ENCODE measurements at regions not wholly inside any gene's neighbourhood (a gene's known extent, or its start where the extent isn't known, plus 50 kb on each side); places are given as distances from the start of the nearest gene placed in this dataset.

DNA sequence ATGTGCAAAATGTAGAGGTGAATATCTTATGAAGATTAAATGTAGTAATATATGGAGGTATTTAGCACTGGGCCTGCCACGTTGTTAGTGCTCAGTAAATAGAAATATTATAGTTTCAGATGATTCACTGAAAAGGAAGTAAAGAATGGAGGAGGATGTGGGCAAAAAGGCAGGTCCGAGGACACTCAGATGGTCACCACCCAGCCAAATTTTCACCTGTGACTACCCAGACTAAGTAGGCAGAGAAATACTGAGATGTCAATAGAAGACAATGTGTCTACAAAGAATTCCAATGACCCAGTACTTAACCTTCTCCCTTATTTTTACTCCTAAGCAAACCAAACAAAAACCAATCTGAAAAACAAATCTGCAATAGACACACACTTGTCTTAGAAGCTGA is 70.3 kb upstream of the ATP10B start:
- no peaks in the 10 kb centered on the region for H3K27me3 ChIP-seq (replicated peaks in 1 of 7)
- no peaks in the 10 kb centered on the region for H3K4me1 ChIP-seq
- no peak overlapping the region for H3K27ac ChIP-seq
- H3K9me3 ChIP-seq: no peaks in the 10 kb centered on the region
- no peak overlapping the region for H3K4me3 ChIP-seq
- no peak for TF ChIP-seq POLR2A (IDR thresholded peaks at IDR 0.05)
- TF ChIP-seq, protein P1, sequence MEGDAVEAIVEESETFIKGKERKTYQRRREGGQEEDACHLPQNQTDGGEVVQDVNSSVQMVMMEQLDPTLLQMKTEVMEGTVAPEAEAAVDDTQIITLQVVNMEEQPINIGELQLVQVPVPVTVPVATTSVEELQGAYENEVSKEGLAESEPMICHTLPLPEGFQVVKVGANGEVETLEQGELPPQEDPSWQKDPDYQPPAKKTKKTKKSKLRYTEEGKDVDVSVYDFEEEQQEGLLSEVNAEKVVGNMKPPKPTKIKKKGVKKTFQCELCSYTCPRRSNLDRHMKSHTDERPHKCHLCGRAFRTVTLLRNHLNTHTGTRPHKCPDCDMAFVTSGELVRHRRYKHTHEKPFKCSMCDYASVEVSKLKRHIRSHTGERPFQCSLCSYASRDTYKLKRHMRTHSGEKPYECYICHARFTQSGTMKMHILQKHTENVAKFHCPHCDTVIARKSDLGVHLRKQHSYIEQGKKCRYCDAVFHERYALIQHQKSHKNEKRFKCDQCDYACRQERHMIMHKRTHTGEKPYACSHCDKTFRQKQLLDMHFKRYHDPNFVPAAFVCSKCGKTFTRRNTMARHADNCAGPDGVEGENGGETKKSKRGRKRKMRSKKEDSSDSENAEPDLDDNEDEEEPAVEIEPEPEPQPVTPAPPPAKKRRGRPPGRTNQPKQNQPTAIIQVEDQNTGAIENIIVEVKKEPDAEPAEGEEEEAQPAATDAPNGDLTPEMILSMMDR (IDR thresholded peaks at IDR 0.05 in 8 of 11, conservative IDR thresholded peaks at IDR 0.05 in 3 of 11): no peak
- no peak for TF ChIP-seq POLR2AphosphoS5 (IDR thresholded peaks at IDR 0.05)
- no peak for DNase-seq
- intact Hi-C loops (cut with DNase I; ENCODE audit: low total_unique reads): no loop called here
- WGBS, 5 donors: 58 to 80% (median 62%) methylated on average over 2 of the region's 2 CpGs
- no peaks in the 10 kb centered on the region for H3K36me3 ChIP-seq

DNA sequence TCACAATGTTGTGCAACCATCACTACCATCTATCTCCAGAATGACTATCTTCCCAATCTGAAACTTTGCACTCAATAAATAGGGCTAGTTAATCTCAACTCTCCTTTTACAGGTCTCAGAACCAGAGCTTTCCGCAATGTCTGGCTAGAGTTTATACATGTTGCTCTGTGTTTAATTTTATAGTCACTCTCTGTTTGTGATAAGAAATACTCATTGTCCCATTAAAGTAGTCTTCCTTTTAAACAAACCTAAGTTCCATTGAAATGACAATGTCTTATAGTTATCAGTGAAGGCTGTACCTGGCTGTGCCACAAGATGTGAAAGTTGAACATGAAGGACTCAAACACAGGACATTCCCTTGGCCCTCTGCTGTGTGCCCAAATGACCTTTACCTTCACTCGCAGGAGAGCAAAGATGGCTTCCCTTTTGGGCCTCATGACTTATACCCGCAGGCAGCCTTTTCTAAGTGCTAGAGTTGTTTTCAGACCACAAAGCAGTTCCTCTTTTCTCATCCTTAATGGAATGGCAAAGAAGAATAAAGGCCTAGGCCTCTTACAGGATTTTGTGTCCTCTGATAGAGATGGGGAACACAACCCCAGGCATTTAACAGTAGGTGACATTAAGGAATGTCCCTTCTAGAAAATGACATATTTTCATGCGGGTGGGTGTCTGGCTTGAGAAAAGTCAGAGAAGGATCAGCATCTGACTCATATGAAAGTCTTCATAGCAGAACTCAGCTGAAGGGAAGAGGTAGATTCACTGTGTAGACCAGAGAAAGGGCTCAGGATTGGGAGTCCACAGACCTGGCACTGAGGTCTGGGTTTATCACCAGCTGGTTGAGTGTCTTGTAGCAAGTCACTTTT is 69.6 kb upstream of the ATP10B start:
- TF ChIP-seq, protein P1 (IDR thresholded peaks at IDR 0.05 in 8 of 11, conservative IDR thresholded peaks at IDR 0.05 in 3 of 11): no peak
- TF ChIP-seq POLR2A (IDR thresholded peaks at IDR 0.05) (no peak), POLR2AphosphoS5 (IDR thresholded peaks at IDR 0.05) (no peak)
- no peak overlapping the region for H3K4me3 ChIP-seq
- WGBS, 5 donors: 76 to 95% (median 89%) methylated on average over 4 of the region's 4 CpGs
- no peaks in the 10 kb centered on the region for H3K4me1 ChIP-seq
- DNase-seq: no peak
- H3K27ac ChIP-seq: no peak overlapping the region
- peaks cover 0 to 4% (median 0%) of the 10 kb centered on the region in 7 donors for H3K27me3 ChIP-seq (replicated peaks in 1 of 7)
- no peaks in the 10 kb centered on the region for H3K36me3 ChIP-seq
- intact Hi-C loops (cut with DNase I; ENCODE audit: low total_unique reads): no loop called here
- H3K9me3 ChIP-seq: no peaks in the 10 kb centered on the region

DNA sequence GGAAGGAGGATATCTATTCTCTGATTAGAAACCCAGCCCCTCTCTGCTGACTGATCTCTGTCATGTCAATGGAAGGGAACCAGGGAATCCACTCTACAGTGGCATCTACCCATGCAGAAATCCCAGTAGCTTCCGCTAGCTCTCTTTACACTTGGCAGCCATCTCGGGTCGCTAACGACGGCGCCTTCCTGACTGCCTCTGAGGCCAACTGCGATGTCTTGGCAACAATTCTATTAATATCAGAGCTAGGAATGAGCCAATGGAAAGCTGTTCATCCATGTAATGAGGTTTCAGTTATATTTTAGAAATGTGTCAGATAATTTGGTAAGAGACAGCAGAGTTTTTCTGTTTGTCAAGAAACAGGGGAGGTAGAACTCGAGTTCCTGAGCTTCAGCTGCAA is 67.6 kb upstream of the ATP10B start:
- no peaks in the 10 kb centered on the region for H3K9me3 ChIP-seq
- intact Hi-C loops (cut with DNase I; ENCODE audit: low total_unique reads): no loop called here
- H3K36me3 ChIP-seq: no peaks in the 10 kb centered on the region
- no peak for DNase-seq
- 82 to 91% (median 86%) methylated on average over 8 of the region's 8 CpGs for WGBS, 5 donors
- TF ChIP-seq, protein P1 (IDR thresholded peaks at IDR 0.05 in 8 of 11, conservative IDR thresholded peaks at IDR 0.05 in 3 of 11): no peak
- no peaks in the 10 kb centered on the region for H3K4me1 ChIP-seq
- H3K27ac ChIP-seq: no peak overlapping the region
- no peak overlapping the region for H3K4me3 ChIP-seq
- H3K27me3 ChIP-seq (replicated peaks in 1 of 7): peaks cover 0 to 12% (median 0%) of the 10 kb centered on the region in 7 donors

DNA sequence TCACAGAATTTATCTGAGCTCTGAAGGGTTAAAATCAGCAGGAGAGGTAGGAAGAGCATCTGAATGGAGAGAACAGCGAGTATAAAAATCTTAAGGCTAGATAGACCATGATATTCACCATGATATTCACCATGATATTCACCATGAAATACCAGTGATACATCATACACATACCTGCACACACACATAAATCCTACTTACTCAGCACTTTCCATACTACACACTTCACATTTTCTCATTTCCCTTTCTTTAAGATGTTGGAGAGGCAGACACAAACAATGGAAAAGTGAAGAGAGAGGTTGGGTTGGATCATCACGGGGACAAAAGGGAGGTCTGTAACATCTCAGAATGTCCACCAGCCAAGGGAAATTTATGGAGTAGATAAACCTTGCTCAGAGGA is 66.4 kb upstream of the ATP10B start:
- intact Hi-C loops (cut with DNase I; ENCODE audit: low total_unique reads): no loop called here
- no peaks in the 10 kb centered on the region for H3K4me1 ChIP-seq
- H3K27me3 ChIP-seq (replicated peaks in 1 of 7): peaks cover 0 to 12% (median 0%) of the 10 kb centered on the region in 7 donors
- H3K36me3 ChIP-seq: no peaks in the 10 kb centered on the region
- no peaks in the 10 kb centered on the region for H3K9me3 ChIP-seq
- no peak overlapping the region for H3K27ac ChIP-seq
- DNase-seq: no peak
- TF ChIP-seq POLR2AphosphoS5 (IDR thresholded peaks at IDR 0.05): no peak
- TF ChIP-seq, protein P1 (IDR thresholded peaks at IDR 0.05 in 8 of 11, conservative IDR thresholded peaks at IDR 0.05 in 3 of 11): no peak
- no peak for TF ChIP-seq POLR2A (IDR thresholded peaks at IDR 0.05)
- H3K4me3 ChIP-seq: no peak overlapping the region
- WGBS, 5 donors: 69 to 87% (median 72%) methylated on average over 2 of the region's 2 CpGs

Data from spleen (tissue), 11 donors.